ENCODE measurements at regions not wholly inside any gene's neighbourhood (a gene's known extent, or its start where the extent isn't known, plus 50 kb on each side); places are given as distances from the start of the nearest gene placed in this dataset.
"Not testable (repeated sequence)": the region's sequence is repeated elsewhere in the genome, so short reads cannot be mapped to it uniquely, and the experiment has no call there.

GRCh38 chr4:49219489-49220225 is 233.6 kb downstream of the CWH43 start:
- H3K9me3 ChIP-seq (ENCODE audit: low read length), result peaks cover 18% of the 10 kb centered on the region

GRCh38 chr4:49221209-49221608 is 235.1 kb downstream of the CWH43 start:
- Histone ChIP-seq H3K4me3 (ENCODE audit: low read length) (no peak overlapping the region), H3K36me3 (ENCODE audit: insufficient read depth, low read length) (no peaks in the 10 kb centered on the region), H3K9me3 (ENCODE audit: low read length) (peaks cover 18% of the 10 kb centered on the region), H3K9me2 (ENCODE audit: insufficient read depth, low read length) (no peaks in the 10 kb centered on the region), H3K9ac (ENCODE audit: low read length) (no peak overlapping the region), H3K27me3 (ENCODE audit: insufficient read depth, low read depth, low read length) (no peaks in the 10 kb centered on the region), H3K27ac (ENCODE audit: low read length) (no peak overlapping the region), H3K4me2 (ENCODE audit: low read length) (no peak overlapping the region), H2AFZ (ENCODE audit: low read depth, low read length) (no peak overlapping the region), H3K79me2 (replicated peaks; ENCODE audit: insufficient read depth, low read length) (no peaks in the 10 kb centered on the region), H4K20me1 (ENCODE audit: insufficient read depth) (no peaks in the 10 kb centered on the region), H3F3A (ENCODE audit: insufficient read depth, low read length, poor library complexity, severe bottlenecking) (no peaks in the 10 kb centered on the region)
- no peak for TF ChIP-seq REST (IDR thresholded peaks at IDR 0.05; ENCODE audit: borderline replicate concordance)
- TF ChIP-seq EP300 (conservative IDR thresholded peaks at IDR 0.05; ENCODE audit: poor library complexity, severe bottlenecking), result no peak
- no peak for TF ChIP-seq POLR2AphosphoS5 (IDR thresholded peaks at IDR 0.05)
- no peak for TF ChIP-seq MXI1 (conservative IDR thresholded peaks at IDR 0.05; ENCODE audit: poor library complexity, severe bottlenecking)
- no peak for TF ChIP-seq TAF1 (IDR thresholded peaks at IDR 0.05; ENCODE audit: low read depth)
- TF ChIP-seq RAD21 (conservative IDR thresholded peaks at IDR 0.05), result no peak
- no peak for TF ChIP-seq SMC3 (conservative IDR thresholded peaks at IDR 0.05; ENCODE audit: poor library complexity)
- no peak for TF ChIP-seq CTCF (IDR thresholded peaks at IDR 0.05; ENCODE audit: poor library complexity, severe bottlenecking)
- TF ChIP-seq EZH2 (IDR thresholded peaks at IDR 0.05; ENCODE audit: borderline replicate concordance, insufficient read depth, low read length, poor library complexity, severe bottlenecking), result no peak

More at GRCh38 chr4:49219489-49220225, 233.6 kb downstream of the CWH43 start:
- not testable (repeated sequence) for H3K27ac ChIP-seq (ENCODE audit: low read length); H3K79me2 ChIP-seq (replicated peaks; ENCODE audit: insufficient read depth, low read length); H3K9me2 ChIP-seq (ENCODE audit: insufficient read depth, low read length); H3K4me3 ChIP-seq (ENCODE audit: low read length); H3K4me2 ChIP-seq (ENCODE audit: low read length); H2AFZ ChIP-seq (ENCODE audit: low read depth, low read length); H3K36me3 ChIP-seq (ENCODE audit: insufficient read depth, low read length); H3K27me3 ChIP-seq (ENCODE audit: insufficient read depth, low read depth, low read length); H3F3A ChIP-seq (ENCODE audit: insufficient read depth, low read length, poor library complexity, severe bottlenecking); H4K20me1 ChIP-seq (ENCODE audit: insufficient read depth); H3K9ac ChIP-seq (ENCODE audit: low read length)

GRCh38 chr4:49222810-49223209 is 236.7 kb downstream of the CWH43 start:
- not testable (repeated sequence) for H3K4me3 ChIP-seq (ENCODE audit: low read length); H3K9me2 ChIP-seq (ENCODE audit: insufficient read depth, low read length); H3F3A ChIP-seq (ENCODE audit: insufficient read depth, low read length, poor library complexity, severe bottlenecking); H3K4me2 ChIP-seq (ENCODE audit: low read length); H3K36me3 ChIP-seq (ENCODE audit: insufficient read depth, low read length); H2AFZ ChIP-seq (ENCODE audit: low read depth, low read length); H3K79me2 ChIP-seq (replicated peaks; ENCODE audit: insufficient read depth, low read length); H4K20me1 ChIP-seq (ENCODE audit: insufficient read depth); H3K27me3 ChIP-seq (ENCODE audit: insufficient read depth, low read depth, low read length); H3K27ac ChIP-seq (ENCODE audit: low read length); H3K9ac ChIP-seq (ENCODE audit: low read length)
- H3K9me3 ChIP-seq (ENCODE audit: low read length), result peaks cover 18% of the 10 kb centered on the region

GRCh38 chr4:49226216-49226866 is 240.3 kb downstream of the CWH43 start:
- not testable (repeated sequence) for H2AFZ ChIP-seq (ENCODE audit: low read depth, low read length); H3K36me3 ChIP-seq (ENCODE audit: insufficient read depth, low read length); H3K9me2 ChIP-seq (ENCODE audit: insufficient read depth, low read length); H3K79me2 ChIP-seq (replicated peaks; ENCODE audit: insufficient read depth, low read length); H3K27me3 ChIP-seq (ENCODE audit: insufficient read depth, low read depth, low read length); H3K27ac ChIP-seq (ENCODE audit: low read length); H3F3A ChIP-seq (ENCODE audit: insufficient read depth, low read length, poor library complexity, severe bottlenecking); H4K20me1 ChIP-seq (ENCODE audit: insufficient read depth); H3K9ac ChIP-seq (ENCODE audit: low read length); H3K4me3 ChIP-seq (ENCODE audit: low read length); H3K4me2 ChIP-seq (ENCODE audit: low read length)
- H3K9me3 ChIP-seq (ENCODE audit: low read length), result peaks cover 10% of the 10 kb centered on the region

DNA sequence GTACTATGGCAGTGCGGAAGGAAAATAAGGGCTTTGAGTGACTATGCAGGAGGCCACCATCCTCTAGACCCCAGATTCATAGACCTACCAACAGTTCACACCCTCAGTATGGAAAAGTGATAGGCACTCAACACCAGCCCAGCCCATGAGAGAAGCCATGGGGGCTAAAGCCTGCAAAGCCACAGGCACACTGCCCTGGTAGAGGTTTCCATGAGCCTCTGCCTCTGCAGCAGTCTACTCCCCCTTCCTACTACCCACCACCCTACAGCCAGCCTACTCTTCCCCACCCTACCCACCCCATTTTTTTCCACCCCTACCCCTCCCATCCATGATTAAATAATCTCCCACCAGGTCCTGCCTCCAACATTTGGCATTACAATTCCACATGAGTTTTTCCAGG is 241.9 kb downstream of the CWH43 start:
- not testable (repeated sequence) for H3K4me3 ChIP-seq (ENCODE audit: low read length)

More for the DNA sequence above, 241.9 kb downstream of the CWH43 start:
- H3K27ac ChIP-seq (ENCODE audit: low read length); H3F3A ChIP-seq (ENCODE audit: insufficient read depth, low read length, poor library complexity, severe bottlenecking); H3K36me3 ChIP-seq (ENCODE audit: insufficient read depth, low read length); H3K9ac ChIP-seq (ENCODE audit: low read length); H3K9me3 ChIP-seq (ENCODE audit: low read length); H4K20me1 ChIP-seq (ENCODE audit: insufficient read depth); H3K4me2 ChIP-seq (ENCODE audit: low read length); H3K79me2 ChIP-seq (replicated peaks; ENCODE audit: insufficient read depth, low read length); H3K27me3 ChIP-seq (ENCODE audit: insufficient read depth, low read depth, low read length); H3K9me2 ChIP-seq (ENCODE audit: insufficient read depth, low read length); H2AFZ ChIP-seq (ENCODE audit: low read depth, low read length): not testable (repeated sequence)

All from neural cell (in vitro differentiated cells).